ENCODE measurements at regions not wholly inside any gene's neighbourhood (a gene's known extent, or its start where the extent isn't known, plus 50 kb on each side); places are given as distances from the start of the nearest gene placed in this dataset.

GRCh38 chr6:149237464-149237863 lies 80.0 kb upstream of the TAB2 start:
- TF ChIP-seq EP300 (IDR thresholded peaks at IDR 0.05; ENCODE audit: borderline replicate concordance) (no peak), CEBPB (IDR thresholded peaks at IDR 0.05) (no peak), RAD21 (IDR thresholded peaks at IDR 0.05; ENCODE audit: low read depth) (no peak), REST (IDR thresholded peaks at IDR 0.05; ENCODE audit: low read depth) (no peak), USF1 (IDR thresholded peaks at IDR 0.05) (no peak), YY1 (IDR thresholded peaks at IDR 0.05; ENCODE audit: low read depth) (no peak), TAF1 (IDR thresholded peaks at IDR 0.05; ENCODE audit: low read depth) (no peak), CREB1 (IDR thresholded peaks at IDR 0.05; ENCODE audit: low read depth) (no peak), NFIC (IDR thresholded peaks at IDR 0.05) (no peak)
